Hepatocyte (in vitro differentiated cells): ENCODE measurements at regions not wholly inside any gene's neighbourhood (a gene's known extent, or its start where the extent isn't known, plus 50 kb on each side); places are given as distances from the start of the nearest gene placed in this dataset.

Experiments used
- DNase-seq: peaks from one replicate; pipeline ENCODE4 v3.0.0-alpha.2; 2016; ENCODE audit warnings: low spot score
- H2AFZ ChIP-seq: fragments of 200-600 bp; sonication (generic); 2 replicates; pipeline ENCODE4 v1.6.0; 2016; ENCODE audit warnings: antibody characterized with exemption, mild to moderate bottlenecking
- H3K27ac ChIP-seq: fragments of 200-600 bp; sonication (generic); 2 replicates; pipeline ENCODE4 v1.5.1; 2016; ENCODE audit warnings: mild to moderate bottlenecking
- H3K27me3 ChIP-seq: fragments of 200-600 bp; sonication (generic); 2 replicates; pipeline ENCODE4 v1.6.1; 2016
- H3K36me3 ChIP-seq: fragments of 200-600 bp; sonication (generic); replicated peaks from 2 replicates; pipeline ENCODE4 v1.5.1; 2016; ENCODE audit warnings: low read depth; ENCODE audit not compliant: insufficient read depth
- H3K4me1 ChIP-seq: fragments of 200-600 bp; sonication (generic); 2 replicates; pipeline ENCODE4 v1.5.1; 2016; ENCODE audit warnings: mild to moderate bottlenecking, moderate library complexity; ENCODE audit not compliant: insufficient read depth
- H3K4me2 ChIP-seq: fragments of 200-600 bp; sonication (generic); 2 replicates; pipeline ENCODE4 v1.6.0; 2016
- H3K4me3 ChIP-seq: fragments of 200-600 bp; sonication (generic); 2 replicates; pipeline ENCODE4 v1.5.1; 2016; ENCODE audit warnings: mild to moderate bottlenecking
- H3K79me2 ChIP-seq: fragments of 200-600 bp; sonication (generic); 2 replicates; pipeline ENCODE4 v1.6.0; 2017; ENCODE audit warnings: mild to moderate bottlenecking
- H3K9me2 ChIP-seq: fragments of 200-600 bp; sonication (generic); replicated peaks from 2 replicates; pipeline ENCODE4 v1.6.0; 2017; ENCODE audit warnings: mild to moderate bottlenecking; ENCODE audit not compliant: insufficient read depth
- H3K9me3 ChIP-seq: fragments of 200-600 bp; sonication (generic); 2 replicates; pipeline ENCODE4 v1.5.1; 2016; ENCODE audit warnings: low read depth, mild to moderate bottlenecking
- H4K20me1 ChIP-seq: fragments of 200-600 bp; sonication (generic); 2 replicates; pipeline ENCODE4 v1.6.0; 2016; ENCODE audit warnings: mild to moderate bottlenecking; ENCODE audit not compliant: insufficient read depth, poor library complexity, severe bottlenecking
- CTCF ChIP-seq: fragments of 200-600 bp; sonication (generic); IDR thresholded peaks from 2 replicates; pipeline ENCODE4 v1.5.1; 2016; ENCODE audit warnings: antibody characterized with exemption, mild to moderate bottlenecking; ENCODE audit not compliant: poor library complexity
- EZH2 ChIP-seq: fragments of 200-600 bp; sonication (generic); IDR thresholded peaks from 2 replicates; pipeline ENCODE4 v1.6.1; 2016; ENCODE audit warnings: antibody characterized with exemption, mild to moderate bottlenecking, borderline replicate concordance
- EZH2phosphoT487 ChIP-seq: fragments of 200-600 bp; sonication (generic); IDR thresholded peaks from one replicate; pipeline ENCODE4 v1.6.1; 2018; ENCODE audit warnings: antibody characterized with exemption, mild to moderate bottlenecking, low read depth, moderate library complexity; ENCODE audit not compliant: unreplicated experiment, severe bottlenecking
- WGBS: methylation state at CpG from one replicate; pipeline ENCODE4 v1.1.6; 2016; ENCODE audit warnings: low lambda C conversion rate; ENCODE audit errors: missing lambda C conversion rate; 5-methylcytosine and 5-hydroxymethylcytosine counted together

GRCh38 chr18:51980101-51980500, 359.9 kb upstream of the DCC start:
- no peak overlapping the region for H3K27ac ChIP-seq
- H3K4me1 ChIP-seq: no peaks in the 10 kb centered on the region
- TF ChIP-seq CTCF: no peak
- no peak for TF ChIP-seq EZH2
- TF ChIP-seq EZH2phosphoT487: no peak
- 81% methylated on average over 3 of the region's 3 CpGs for WGBS
- no peaks in the 10 kb centered on the region for H4K20me1 ChIP-seq
- H3K4me3 ChIP-seq: no peak overlapping the region
- no peak overlapping the region for H3K4me2 ChIP-seq
- no peaks in the 10 kb centered on the region for H3K36me3 ChIP-seq
- no peaks in the 10 kb centered on the region for H3K9me2 ChIP-seq
- no peaks in the 10 kb centered on the region for H3K27me3 ChIP-seq
- no peaks in the 10 kb centered on the region for H3K9me3 ChIP-seq
- H3K79me2 ChIP-seq: no peaks in the 10 kb centered on the region
- DNase-seq: no peak
- H2AFZ ChIP-seq: no peak overlapping the region

DNA sequence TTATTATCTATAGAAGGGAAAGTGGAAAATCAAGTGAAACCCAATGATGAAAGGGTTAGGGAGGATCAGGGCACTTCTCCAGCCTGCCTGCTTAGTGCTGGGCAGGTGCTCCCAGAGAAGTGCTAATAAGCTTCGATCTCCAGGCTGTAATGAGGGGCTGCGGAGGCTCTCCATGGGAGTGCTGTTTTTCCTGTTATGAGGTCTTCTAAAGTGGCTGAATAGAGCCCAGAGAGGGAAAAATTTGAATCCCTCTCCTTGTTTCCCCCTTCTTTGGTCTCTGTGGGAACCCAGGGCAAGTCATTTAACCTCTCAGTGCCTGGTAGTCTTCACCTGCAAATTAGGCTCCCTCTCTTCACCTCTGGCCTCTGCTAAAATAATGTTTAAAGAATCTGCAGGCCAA, 351.7 kb upstream of the DCC start:
- 47% methylated on average over 2 of the region's 2 CpGs for WGBS
- no peaks in the 10 kb centered on the region for H3K4me1 ChIP-seq
- no peak overlapping the region for H3K4me2 ChIP-seq
- H3K4me3 ChIP-seq: no peak overlapping the region
- no peak overlapping the region for H3K27ac ChIP-seq
- H3K9me2 ChIP-seq: no peaks in the 10 kb centered on the region
- no peaks in the 10 kb centered on the region for H3K9me3 ChIP-seq
- no peak overlapping the region for H2AFZ ChIP-seq
- TF ChIP-seq CTCF (no peak), EZH2phosphoT487 (no peak), EZH2 (no peak)
- H4K20me1 ChIP-seq: no peaks in the 10 kb centered on the region
- no peaks in the 10 kb centered on the region for H3K36me3 ChIP-seq
- no peaks in the 10 kb centered on the region for H3K27me3 ChIP-seq
- DNase-seq: no peak
- H3K79me2 ChIP-seq: no peaks in the 10 kb centered on the region

- Histone ChIP-seq H3K4me3 (no peak overlapping the region), H2AFZ (no peak overlapping the region), H3K4me1 (no peaks in the 10 kb centered on the region), H3K9me3 (no peaks in the 10 kb centered on the region), H3K27ac (no peak overlapping the region), H3K79me2 (no peaks in the 10 kb centered on the region), H3K4me2 (no peak overlapping the region), H3K36me3 (no peaks in the 10 kb centered on the region), H3K27me3 (no peaks in the 10 kb centered on the region), H4K20me1 (no peaks in the 10 kb centered on the region), H3K9me2 (no peaks in the 10 kb centered on the region)
- DNase-seq: no peak
- 77% methylated on average over 2 of the region's 2 CpGs for WGBS
- TF ChIP-seq CTCF (no peak), EZH2 (no peak), EZH2phosphoT487 (no peak)
Measured at GRCh38 chr18:51997129-51997528, 342.9 kb upstream of the DCC start.

DNA sequence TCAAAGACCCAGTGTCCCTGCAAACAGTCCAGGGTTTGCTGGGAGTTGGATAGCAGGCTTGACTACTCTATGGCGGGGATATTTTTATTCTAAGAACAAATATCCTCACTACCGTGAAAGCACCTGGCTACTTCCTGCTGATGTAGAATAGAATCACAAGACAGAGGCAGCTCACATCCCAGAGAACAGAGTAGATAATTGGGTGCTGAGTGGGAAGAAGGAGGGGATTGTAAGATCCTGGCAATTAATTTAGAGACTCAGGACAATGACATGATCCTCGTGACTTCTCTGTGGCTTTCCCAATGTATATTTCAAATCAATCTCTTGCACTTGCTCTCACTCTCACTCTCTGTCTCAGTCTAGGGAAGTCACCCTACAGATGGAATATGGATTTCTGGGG, 341.9 kb upstream of the DCC start:
- no peaks in the 10 kb centered on the region for H3K4me1 ChIP-seq
- TF ChIP-seq CTCF (no peak), EZH2 (no peak), EZH2phosphoT487 (no peak)
- H3K27ac ChIP-seq: no peak overlapping the region
- no peaks in the 10 kb centered on the region for H3K36me3 ChIP-seq
- no peak overlapping the region for H3K4me2 ChIP-seq
- H3K4me3 ChIP-seq: no peak overlapping the region
- H3K9me3 ChIP-seq: no peaks in the 10 kb centered on the region
- DNase-seq: no peak
- no peaks in the 10 kb centered on the region for H3K9me2 ChIP-seq
- no peaks in the 10 kb centered on the region for H3K79me2 ChIP-seq
- WGBS: 89% methylated on average over 3 of the region's 3 CpGs
- H4K20me1 ChIP-seq: no peaks in the 10 kb centered on the region
- no peak overlapping the region for H2AFZ ChIP-seq
- H3K27me3 ChIP-seq: no peaks in the 10 kb centered on the region
